ENCODE measurements at regions not wholly inside any gene's neighbourhood (a gene's known extent, or its start where the extent isn't known, plus 50 kb on each side); places are given as distances from the start of the nearest gene placed in this dataset.

DNA sequence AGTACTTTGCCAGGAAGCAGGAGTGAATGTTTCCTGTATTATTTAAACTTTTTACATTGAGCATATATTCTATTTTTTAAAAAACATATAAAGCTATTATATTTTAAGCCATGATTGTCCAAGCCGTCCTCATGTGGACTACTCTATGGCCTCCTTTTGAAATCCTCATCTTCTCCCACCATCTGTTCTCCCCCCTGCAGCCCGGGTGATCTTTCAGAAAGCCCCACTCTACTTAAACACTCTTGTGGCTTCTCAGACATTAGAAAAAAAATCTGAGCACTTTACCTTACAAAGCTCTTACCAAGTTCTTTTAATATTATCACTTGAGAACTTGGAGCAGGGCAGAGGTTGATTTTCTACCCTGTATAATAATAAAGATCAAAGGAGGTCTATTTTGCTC, 95.4 kb downstream of the CAVIN4 start:
- no peak overlapping the region for H3K4me3 ChIP-seq
- H3K4me1 ChIP-seq: no peaks in the 10 kb centered on the region
- WGBS, 4 donors: 75 to 91% (median 79%) methylated on average over 2 of the region's 2 CpGs
- ATAC-seq (no peak), DNase-seq (no peak)
- no peaks in the 10 kb centered on the region for H3K36me3 ChIP-seq
- no peak for TF ChIP-seq POLR2A (IDR thresholded peaks at IDR 0.05)
- TF ChIP-seq, protein P1, sequence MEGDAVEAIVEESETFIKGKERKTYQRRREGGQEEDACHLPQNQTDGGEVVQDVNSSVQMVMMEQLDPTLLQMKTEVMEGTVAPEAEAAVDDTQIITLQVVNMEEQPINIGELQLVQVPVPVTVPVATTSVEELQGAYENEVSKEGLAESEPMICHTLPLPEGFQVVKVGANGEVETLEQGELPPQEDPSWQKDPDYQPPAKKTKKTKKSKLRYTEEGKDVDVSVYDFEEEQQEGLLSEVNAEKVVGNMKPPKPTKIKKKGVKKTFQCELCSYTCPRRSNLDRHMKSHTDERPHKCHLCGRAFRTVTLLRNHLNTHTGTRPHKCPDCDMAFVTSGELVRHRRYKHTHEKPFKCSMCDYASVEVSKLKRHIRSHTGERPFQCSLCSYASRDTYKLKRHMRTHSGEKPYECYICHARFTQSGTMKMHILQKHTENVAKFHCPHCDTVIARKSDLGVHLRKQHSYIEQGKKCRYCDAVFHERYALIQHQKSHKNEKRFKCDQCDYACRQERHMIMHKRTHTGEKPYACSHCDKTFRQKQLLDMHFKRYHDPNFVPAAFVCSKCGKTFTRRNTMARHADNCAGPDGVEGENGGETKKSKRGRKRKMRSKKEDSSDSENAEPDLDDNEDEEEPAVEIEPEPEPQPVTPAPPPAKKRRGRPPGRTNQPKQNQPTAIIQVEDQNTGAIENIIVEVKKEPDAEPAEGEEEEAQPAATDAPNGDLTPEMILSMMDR (IDR thresholded peaks at IDR 0.05): no peak
- no peaks in the 10 kb centered on the region for H3K9me3 ChIP-seq
- H3K27ac ChIP-seq: no peak overlapping the region
- intact Hi-C loops (cut with DNase I): no loop called here
- no peaks in the 10 kb centered on the region for H3K27me3 ChIP-seq

DNA sequence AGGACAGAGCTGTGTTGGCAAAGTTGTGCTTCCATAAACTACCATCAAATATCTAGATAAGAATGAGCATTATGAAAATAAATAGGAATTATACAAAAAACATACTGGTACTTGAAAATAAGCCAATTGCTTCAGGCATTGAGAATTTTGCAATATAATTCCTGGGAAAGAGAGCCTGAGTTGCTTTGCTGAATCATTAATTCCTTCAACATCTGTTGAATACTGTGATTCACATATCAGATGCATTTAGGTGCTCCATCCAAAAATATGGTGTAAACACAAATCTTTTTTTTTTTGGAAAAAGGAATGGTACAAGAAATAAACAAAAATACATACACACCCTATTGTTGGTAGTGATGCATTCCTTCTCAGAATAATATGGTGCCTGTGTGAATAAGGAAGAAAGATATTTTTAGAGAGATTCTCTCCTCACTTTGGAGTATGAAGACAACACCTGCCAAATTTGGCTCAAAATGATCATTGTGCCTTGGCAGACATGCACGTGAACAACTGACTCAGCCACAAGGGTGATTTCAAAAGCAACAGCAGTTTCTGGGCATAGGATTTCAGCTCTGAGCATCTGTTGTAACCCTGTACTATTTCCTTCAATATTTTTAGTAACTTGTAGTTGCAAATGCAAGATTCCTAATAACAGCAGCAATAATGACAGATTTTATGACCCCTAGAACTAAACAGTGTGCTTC, 96.7 kb downstream of the CAVIN4 start:
- H3K27ac ChIP-seq: no peak overlapping the region
- H3K4me1 ChIP-seq: peaks cover 0 to 1% (median 0%) of the 10 kb centered on the region in 12 donors
- H3K9me3 ChIP-seq: no peaks in the 10 kb centered on the region
- TF ChIP-seq, protein P1 (IDR thresholded peaks at IDR 0.05): no peak
- TF ChIP-seq POLR2A (IDR thresholded peaks at IDR 0.05): no peak
- no peak for DNase-seq
- intact Hi-C loops (cut with DNase I): no loop called here
- ATAC-seq: no peak
- 5 to 47% (median 14%) methylated on average over 1 of the region's 1 CpG for WGBS, 4 donors
- no peak overlapping the region for H3K4me3 ChIP-seq
- no peaks in the 10 kb centered on the region for H3K36me3 ChIP-seq
- H3K27me3 ChIP-seq: no peaks in the 10 kb centered on the region

DNA sequence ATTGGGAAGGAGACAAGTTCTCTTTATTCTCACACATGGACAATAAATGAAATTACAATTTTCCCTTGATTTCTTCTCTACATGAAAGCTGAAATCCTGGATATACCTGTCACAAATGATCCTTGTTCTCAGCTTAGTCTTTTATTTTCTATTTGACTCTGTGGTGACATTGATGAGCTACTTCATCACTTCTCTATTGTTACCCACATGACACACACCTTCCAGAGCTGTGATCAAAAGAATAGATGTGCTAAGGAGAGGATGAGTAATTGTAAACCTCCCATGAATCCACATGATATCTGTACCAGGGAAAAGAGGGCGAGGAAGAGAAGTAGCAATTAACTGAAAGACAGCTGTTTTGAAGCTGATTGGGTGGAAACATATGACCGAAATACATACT, 102.0 kb downstream of the CAVIN4 start:
- H3K36me3 ChIP-seq: no peaks in the 10 kb centered on the region
- peaks cover 0 to 3% (median 0%) of the 10 kb centered on the region in 12 donors for H3K4me1 ChIP-seq
- no peak for TF ChIP-seq POLR2A (IDR thresholded peaks at IDR 0.05)
- TF ChIP-seq, protein P1 (IDR thresholded peaks at IDR 0.05): no peak
- intact Hi-C loops (cut with DNase I): loop anchor here in 1 of 10 donors (10.0 kb wide), 1 partner anchor 55 kb away; no protein-coding TSS in a partner anchor
- H3K27me3 ChIP-seq: peaks cover 0 to 3% (median 0%) of the 10 kb centered on the region in 9 donors
- 58 to 76% (median 69%) methylated on average over 2 of the region's 2 CpGs for WGBS, 4 donors
- no peaks in the 10 kb centered on the region for H3K9me3 ChIP-seq
- peak in 1 of 4 donors; percentile 20 for ATAC-seq
- no peak for DNase-seq
- no peak overlapping the region for H3K27ac ChIP-seq
- no peak overlapping the region for H3K4me3 ChIP-seq

DNA sequence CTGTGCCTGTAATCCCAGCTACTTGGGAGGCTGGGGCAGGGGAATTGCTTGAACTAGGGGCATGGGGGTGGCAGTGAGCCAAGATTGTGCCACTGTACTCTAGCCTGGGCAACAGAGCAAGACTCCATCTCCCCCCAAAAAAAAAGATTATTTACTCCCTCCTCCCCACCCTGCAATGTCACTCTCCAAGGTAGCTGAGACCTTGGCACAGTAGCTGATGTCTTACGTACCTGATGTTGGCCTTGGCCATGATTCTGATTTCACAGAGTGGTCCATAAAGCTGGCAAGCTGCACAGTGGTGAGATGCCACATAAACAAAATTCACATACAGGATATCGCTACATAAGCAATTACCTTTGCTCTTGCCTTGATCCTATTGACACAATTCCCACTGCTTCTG, 108.5 kb downstream of the CAVIN4 start:
- 85 to 92% (median 87%) methylated on average over 2 of the region's 2 CpGs for WGBS, 4 donors
- Histone ChIP-seq H3K4me3 (no peak overlapping the region), H3K27me3 (peaks cover 0 to 3% (median 0%) of the 10 kb centered on the region in 9 donors), H3K9me3 (no peaks in the 10 kb centered on the region), H3K36me3 (no peaks in the 10 kb centered on the region), H3K27ac (no peak overlapping the region), H3K4me1 (no peaks in the 10 kb centered on the region)
- intact Hi-C loops (cut with DNase I): loop anchor here in 1 of 10 donors (10.0 kb wide), 1 partner anchor 62 kb away; no protein-coding TSS in a partner anchor
- no peak for ATAC-seq
- no peak for DNase-seq
- TF ChIP-seq, protein P1 (IDR thresholded peaks at IDR 0.05): no peak
- no peak for TF ChIP-seq POLR2A (IDR thresholded peaks at IDR 0.05)

Measured in heart left ventricle (tissue), 16 donors.